HEK293T (cell line): ENCODE measurements at regions not wholly inside any gene's neighbourhood (a gene's known extent, or its start where the extent isn't known, plus 50 kb on each side); places are given as distances from the start of the nearest gene placed in this dataset.
"Not testable (repeated sequence)": the region's sequence is repeated elsewhere in the genome, so short reads cannot be mapped to it uniquely, and the experiment has no call there.

ENCODE experiments used
- CTBP1 ChIP-seq: fragments of 450-650 bp; IDR thresholded peaks from 2 replicates; pipeline ENCODE4 v1.6.1; 2016; ENCODE audit warnings: borderline replicate concordance
- SP1 ChIP-seq: fragments of 450-650 bp; IDR thresholded peaks from 2 replicates; pipeline ENCODE4 v1.6.1; 2017
- TARDBP ChIP-seq: fragments of 450-650 bp; IDR thresholded peaks from 2 replicates; pipeline ENCODE4 v1.6.1; 2016
- TF ChIP-seq, protein P1 (sequence below): fragments of 450-650 bp; IDR thresholded peaks from 2 replicates; pipeline ENCODE4 v1.6.1; 2016

DNA sequence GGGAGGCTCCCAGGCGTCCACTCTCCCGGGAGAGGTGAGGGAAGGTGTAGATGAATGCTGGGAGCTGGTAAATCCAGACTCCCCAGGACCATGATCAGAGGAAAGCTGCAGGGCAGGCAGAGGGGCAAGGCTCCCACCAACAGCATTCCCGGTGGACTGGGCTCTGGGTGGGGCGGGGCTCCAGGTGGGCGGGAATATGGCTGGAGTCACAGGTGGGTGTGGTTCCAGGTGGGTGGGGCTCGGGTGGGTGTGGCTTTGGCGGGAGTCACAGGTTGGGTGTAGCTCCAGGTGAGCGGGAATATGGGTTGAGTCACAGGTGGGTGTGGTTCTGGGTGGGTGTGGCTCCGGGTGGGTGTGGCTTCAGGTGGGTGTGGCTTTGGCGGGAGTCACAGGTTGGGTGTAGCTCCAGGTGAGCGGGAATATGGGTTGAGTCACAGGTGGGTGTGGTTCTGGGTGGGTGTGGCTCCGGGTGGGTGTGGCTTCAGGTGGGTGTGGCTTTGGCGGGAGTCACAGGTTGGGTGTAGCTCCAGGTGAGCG, 117.7 kb downstream of the FAM53A start:
- TF ChIP-seq, protein P1, sequence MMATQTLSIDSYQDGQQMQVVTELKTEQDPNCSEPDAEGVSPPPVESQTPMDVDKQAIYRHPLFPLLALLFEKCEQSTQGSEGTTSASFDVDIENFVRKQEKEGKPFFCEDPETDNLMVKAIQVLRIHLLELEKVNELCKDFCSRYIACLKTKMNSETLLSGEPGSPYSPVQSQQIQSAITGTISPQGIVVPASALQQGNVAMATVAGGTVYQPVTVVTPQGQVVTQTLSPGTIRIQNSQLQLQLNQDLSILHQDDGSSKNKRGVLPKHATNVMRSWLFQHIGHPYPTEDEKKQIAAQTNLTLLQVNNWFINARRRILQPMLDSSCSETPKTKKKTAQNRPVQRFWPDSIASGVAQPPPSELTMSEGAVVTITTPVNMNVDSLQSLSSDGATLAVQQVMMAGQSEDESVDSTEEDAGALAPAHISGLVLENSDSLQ: not testable (repeated sequence)
- TF ChIP-seq CTBP1, TARDBP: not testable (repeated sequence)
- TF ChIP-seq SP1: peak; percentile 58
